ENCODE measurements at regions not wholly inside any gene's neighbourhood (a gene's known extent, or its start where the extent isn't known, plus 50 kb on each side); places are given as distances from the start of the nearest gene placed in this dataset.
"Not testable (repeated sequence)": the region's sequence is repeated elsewhere in the genome, so short reads cannot be mapped to it uniquely, and the experiment has no call there.

- DNase-seq (ENCODE audit: low read depth), result no peak
- TF ChIP-seq, protein P1, sequence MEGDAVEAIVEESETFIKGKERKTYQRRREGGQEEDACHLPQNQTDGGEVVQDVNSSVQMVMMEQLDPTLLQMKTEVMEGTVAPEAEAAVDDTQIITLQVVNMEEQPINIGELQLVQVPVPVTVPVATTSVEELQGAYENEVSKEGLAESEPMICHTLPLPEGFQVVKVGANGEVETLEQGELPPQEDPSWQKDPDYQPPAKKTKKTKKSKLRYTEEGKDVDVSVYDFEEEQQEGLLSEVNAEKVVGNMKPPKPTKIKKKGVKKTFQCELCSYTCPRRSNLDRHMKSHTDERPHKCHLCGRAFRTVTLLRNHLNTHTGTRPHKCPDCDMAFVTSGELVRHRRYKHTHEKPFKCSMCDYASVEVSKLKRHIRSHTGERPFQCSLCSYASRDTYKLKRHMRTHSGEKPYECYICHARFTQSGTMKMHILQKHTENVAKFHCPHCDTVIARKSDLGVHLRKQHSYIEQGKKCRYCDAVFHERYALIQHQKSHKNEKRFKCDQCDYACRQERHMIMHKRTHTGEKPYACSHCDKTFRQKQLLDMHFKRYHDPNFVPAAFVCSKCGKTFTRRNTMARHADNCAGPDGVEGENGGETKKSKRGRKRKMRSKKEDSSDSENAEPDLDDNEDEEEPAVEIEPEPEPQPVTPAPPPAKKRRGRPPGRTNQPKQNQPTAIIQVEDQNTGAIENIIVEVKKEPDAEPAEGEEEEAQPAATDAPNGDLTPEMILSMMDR (IDR thresholded peaks at IDR 0.05; ENCODE audit: control insufficient read depth, insufficient read depth, low read depth, low read length, missing control alignments), result no peak
- H3K4me3 ChIP-seq (ENCODE audit: control insufficient read depth, low read depth, low read length), result no peak overlapping the region
Measured at GRCh38 chr11:112697391-112698178, 263.6 kb upstream of the NCAM1 start.

- TF ChIP-seq, protein P1 (IDR thresholded peaks at IDR 0.05; ENCODE audit: control insufficient read depth, insufficient read depth, low read depth, low read length, missing control alignments), result no peak
- H3K4me3 ChIP-seq (ENCODE audit: control insufficient read depth, low read depth, low read length), result no peak overlapping the region
- DNase-seq (ENCODE audit: low read depth), result no peak
Measured at GRCh38 chr11:112705148-112705547, 256.1 kb upstream of the NCAM1 start.

GRCh38 chr11:112706863-112707262, 254.4 kb upstream of the NCAM1 start:
- TF ChIP-seq, protein P1 (IDR thresholded peaks at IDR 0.05; ENCODE audit: control insufficient read depth, insufficient read depth, low read depth, low read length, missing control alignments), result no peak
- H3K4me3 ChIP-seq (ENCODE audit: control insufficient read depth, low read depth, low read length), result no peak overlapping the region
- DNase-seq (ENCODE audit: low read depth), result no peak

- not testable (repeated sequence) for H3K4me3 ChIP-seq (ENCODE audit: control insufficient read depth, low read depth, low read length); DNase-seq (ENCODE audit: low read depth)
Measured at GRCh38 chr11:112714340-112714739, 246.9 kb upstream of the NCAM1 start.

DNA sequence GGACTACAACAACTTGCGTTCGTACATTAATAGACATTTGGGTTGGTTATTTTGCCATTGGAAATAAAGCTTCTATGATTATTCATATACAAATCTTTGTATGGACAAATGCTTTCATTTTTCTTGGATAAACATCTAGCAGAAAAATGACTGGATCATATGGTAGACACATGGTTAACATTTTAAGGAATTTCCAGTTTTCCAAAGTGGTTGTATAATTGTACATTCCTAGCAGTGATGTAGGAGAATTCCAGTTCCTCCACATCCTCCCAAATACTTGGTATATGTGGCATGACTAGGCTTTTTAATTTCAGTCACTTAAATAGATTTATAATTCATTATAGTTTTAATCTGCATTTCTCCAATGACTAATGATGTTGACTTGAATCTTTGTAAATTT, 246.2 kb upstream of the NCAM1 start:
- H3K4me3 ChIP-seq (ENCODE audit: control insufficient read depth, low read depth, low read length), result no peak overlapping the region
- no peak for DNase-seq (ENCODE audit: low read depth)
- TF ChIP-seq, protein P1 (IDR thresholded peaks at IDR 0.05; ENCODE audit: control insufficient read depth, insufficient read depth, low read depth, low read length, missing control alignments), result no peak

- TF ChIP-seq, protein P1 (IDR thresholded peaks at IDR 0.05; ENCODE audit: control insufficient read depth, insufficient read depth, low read depth, low read length, missing control alignments), result no peak
- H3K4me3 ChIP-seq (ENCODE audit: control insufficient read depth, low read depth, low read length), result no peak overlapping the region
- DNase-seq (ENCODE audit: low read depth), result no peak
Measured at GRCh38 chr11:112718483-112718882, 242.7 kb upstream of the NCAM1 start.

DNA sequence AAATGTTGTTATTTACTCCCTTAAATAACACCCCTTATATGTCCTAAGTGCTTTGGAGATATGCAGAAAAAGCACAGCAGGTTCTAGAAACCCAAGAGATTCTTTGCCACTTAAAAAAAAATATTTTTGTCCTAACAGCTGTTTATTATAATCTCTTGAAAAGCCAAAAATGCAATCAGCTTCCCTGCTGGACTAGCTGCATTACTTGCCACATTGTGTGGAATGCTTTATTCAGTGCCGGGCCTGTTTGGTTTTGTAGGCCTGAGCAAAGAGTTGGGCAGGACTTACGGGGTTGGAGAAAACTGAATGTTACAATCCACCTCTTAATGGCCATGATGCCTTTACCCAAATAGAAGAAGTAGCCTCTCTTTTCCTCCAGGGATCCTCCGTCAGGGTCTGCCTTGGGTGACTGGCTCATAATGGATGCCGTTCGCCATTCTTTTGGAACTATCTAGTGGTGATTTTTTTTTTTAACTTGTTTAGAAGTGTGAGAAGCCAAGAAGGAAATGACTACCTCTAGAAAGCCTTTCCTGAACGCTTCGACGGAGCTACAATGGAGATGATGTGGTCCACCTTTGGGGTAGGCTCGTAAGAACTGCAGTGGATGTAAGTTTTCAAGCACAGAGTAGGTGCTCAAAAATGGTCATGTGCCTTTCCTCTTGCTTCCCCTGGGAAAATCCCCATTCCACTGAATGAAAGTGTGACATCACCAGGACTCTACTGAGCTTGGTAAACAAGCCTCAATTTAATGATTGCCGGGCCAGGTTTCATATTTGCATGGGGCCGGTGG, 241.3 kb upstream of the NCAM1 start:
- DNase-seq (ENCODE audit: low read depth), result no peak
- TF ChIP-seq, protein P1 (IDR thresholded peaks at IDR 0.05; ENCODE audit: control insufficient read depth, insufficient read depth, low read depth, low read length, missing control alignments), result no peak
- no peak overlapping the region for H3K4me3 ChIP-seq (ENCODE audit: control insufficient read depth, low read depth, low read length)
